ENCODE measurements at regions not wholly inside any gene's neighbourhood (a gene's known extent, or its start where the extent isn't known, plus 50 kb on each side); places are given as distances from the start of the nearest gene placed in this dataset.
"Not testable (repeated sequence)": the region's sequence is repeated elsewhere in the genome, so short reads cannot be mapped to it uniquely, and the experiment has no call there.

DNA sequence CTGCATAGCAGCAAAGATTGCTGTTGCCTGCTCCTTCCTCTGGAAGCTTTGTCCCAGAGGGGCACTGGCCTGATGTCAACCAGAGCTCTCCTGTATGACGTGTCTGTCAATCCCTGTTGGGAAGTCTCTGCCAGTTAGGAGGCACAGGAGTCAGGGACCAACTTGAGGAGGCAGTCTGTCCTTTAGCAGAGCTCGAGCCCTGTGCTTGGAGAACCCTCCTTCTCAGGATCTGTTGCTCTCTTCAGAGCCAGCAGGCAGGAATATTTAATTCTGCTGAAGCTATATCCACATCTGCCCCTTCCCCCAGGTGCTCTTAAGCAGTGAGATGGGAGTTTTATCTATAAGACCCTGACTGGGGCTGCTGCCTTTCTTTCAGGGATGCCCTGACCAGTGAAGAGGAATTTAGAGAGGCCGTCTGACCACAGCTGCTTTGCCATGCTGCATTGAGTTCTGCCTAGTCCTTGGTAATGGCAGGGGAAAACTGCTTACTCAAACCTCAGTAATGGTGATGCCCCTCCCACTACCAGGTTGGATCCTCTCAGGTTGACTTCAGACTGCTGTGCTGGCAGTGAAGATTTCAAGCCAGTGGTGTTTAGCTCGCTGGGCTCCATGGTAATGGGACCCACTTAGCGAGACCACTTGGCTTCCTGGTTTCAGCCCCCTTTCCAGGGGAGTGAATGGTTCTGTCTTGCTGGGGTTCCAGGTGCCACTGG, 218.6 kb upstream of the SLC38A2 start:
- H3K9ac ChIP-seq (ENCODE audit: low read length): no peak overlapping the region
- no peak overlapping the region for H3K27ac ChIP-seq (ENCODE audit: low read length)
- no peak for TF ChIP-seq MXI1 (conservative IDR thresholded peaks at IDR 0.05; ENCODE audit: poor library complexity, severe bottlenecking)
- TF ChIP-seq POLR2AphosphoS5 (IDR thresholded peaks at IDR 0.05): no peak
- TF ChIP-seq, protein P1, sequence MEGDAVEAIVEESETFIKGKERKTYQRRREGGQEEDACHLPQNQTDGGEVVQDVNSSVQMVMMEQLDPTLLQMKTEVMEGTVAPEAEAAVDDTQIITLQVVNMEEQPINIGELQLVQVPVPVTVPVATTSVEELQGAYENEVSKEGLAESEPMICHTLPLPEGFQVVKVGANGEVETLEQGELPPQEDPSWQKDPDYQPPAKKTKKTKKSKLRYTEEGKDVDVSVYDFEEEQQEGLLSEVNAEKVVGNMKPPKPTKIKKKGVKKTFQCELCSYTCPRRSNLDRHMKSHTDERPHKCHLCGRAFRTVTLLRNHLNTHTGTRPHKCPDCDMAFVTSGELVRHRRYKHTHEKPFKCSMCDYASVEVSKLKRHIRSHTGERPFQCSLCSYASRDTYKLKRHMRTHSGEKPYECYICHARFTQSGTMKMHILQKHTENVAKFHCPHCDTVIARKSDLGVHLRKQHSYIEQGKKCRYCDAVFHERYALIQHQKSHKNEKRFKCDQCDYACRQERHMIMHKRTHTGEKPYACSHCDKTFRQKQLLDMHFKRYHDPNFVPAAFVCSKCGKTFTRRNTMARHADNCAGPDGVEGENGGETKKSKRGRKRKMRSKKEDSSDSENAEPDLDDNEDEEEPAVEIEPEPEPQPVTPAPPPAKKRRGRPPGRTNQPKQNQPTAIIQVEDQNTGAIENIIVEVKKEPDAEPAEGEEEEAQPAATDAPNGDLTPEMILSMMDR (IDR thresholded peaks at IDR 0.05; ENCODE audit: poor library complexity, severe bottlenecking): no peak
- no peak for TF ChIP-seq RAD21 (conservative IDR thresholded peaks at IDR 0.05)
- TF ChIP-seq EZH2 (IDR thresholded peaks at IDR 0.05; ENCODE audit: borderline replicate concordance, insufficient read depth, low read length, poor library complexity, severe bottlenecking): no peak
- no peak for TF ChIP-seq SMC3 (conservative IDR thresholded peaks at IDR 0.05; ENCODE audit: poor library complexity)
- TF ChIP-seq EP300 (conservative IDR thresholded peaks at IDR 0.05; ENCODE audit: poor library complexity, severe bottlenecking): no peak
- TF ChIP-seq, protein P2, sequence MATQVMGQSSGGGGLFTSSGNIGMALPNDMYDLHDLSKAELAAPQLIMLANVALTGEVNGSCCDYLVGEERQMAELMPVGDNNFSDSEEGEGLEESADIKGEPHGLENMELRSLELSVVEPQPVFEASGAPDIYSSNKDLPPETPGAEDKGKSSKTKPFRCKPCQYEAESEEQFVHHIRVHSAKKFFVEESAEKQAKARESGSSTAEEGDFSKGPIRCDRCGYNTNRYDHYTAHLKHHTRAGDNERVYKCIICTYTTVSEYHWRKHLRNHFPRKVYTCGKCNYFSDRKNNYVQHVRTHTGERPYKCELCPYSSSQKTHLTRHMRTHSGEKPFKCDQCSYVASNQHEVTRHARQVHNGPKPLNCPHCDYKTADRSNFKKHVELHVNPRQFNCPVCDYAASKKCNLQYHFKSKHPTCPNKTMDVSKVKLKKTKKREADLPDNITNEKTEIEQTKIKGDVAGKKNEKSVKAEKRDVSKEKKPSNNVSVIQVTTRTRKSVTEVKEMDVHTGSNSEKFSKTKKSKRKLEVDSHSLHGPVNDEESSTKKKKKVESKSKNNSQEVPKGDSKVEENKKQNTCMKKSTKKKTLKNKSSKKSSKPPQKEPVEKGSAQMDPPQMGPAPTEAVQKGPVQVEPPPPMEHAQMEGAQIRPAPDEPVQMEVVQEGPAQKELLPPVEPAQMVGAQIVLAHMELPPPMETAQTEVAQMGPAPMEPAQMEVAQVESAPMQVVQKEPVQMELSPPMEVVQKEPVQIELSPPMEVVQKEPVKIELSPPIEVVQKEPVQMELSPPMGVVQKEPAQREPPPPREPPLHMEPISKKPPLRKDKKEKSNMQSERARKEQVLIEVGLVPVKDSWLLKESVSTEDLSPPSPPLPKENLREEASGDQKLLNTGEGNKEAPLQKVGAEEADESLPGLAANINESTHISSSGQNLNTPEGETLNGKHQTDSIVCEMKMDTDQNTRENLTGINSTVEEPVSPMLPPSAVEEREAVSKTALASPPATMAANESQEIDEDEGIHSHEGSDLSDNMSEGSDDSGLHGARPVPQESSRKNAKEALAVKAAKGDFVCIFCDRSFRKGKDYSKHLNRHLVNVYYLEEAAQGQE (IDR thresholded peaks at IDR 0.05; ENCODE audit: borderline replicate concordance): no peak
- TF ChIP-seq TAF1 (IDR thresholded peaks at IDR 0.05; ENCODE audit: low read depth): no peak
- no peaks in the 10 kb centered on the region for H3K9me2 ChIP-seq (ENCODE audit: insufficient read depth, low read length)
- H3K9me3 ChIP-seq (ENCODE audit: low read length): no peaks in the 10 kb centered on the region
- H3K4me3 ChIP-seq (ENCODE audit: low read length): no peak overlapping the region
- no peaks in the 10 kb centered on the region for H3K27me3 ChIP-seq (ENCODE audit: insufficient read depth, low read depth, low read length)
- no peaks in the 10 kb centered on the region for H4K20me1 ChIP-seq (ENCODE audit: insufficient read depth)
- H3F3A ChIP-seq (ENCODE audit: insufficient read depth, low read length, poor library complexity, severe bottlenecking): no peaks in the 10 kb centered on the region
- H3K4me2 ChIP-seq (ENCODE audit: low read length): no peak overlapping the region
- H3K79me2 ChIP-seq (replicated peaks; ENCODE audit: insufficient read depth, low read length): no peaks in the 10 kb centered on the region
- no peaks in the 10 kb centered on the region for H3K36me3 ChIP-seq (ENCODE audit: insufficient read depth, low read length)
- H2AFZ ChIP-seq (ENCODE audit: low read depth, low read length): no peak overlapping the region

DNA sequence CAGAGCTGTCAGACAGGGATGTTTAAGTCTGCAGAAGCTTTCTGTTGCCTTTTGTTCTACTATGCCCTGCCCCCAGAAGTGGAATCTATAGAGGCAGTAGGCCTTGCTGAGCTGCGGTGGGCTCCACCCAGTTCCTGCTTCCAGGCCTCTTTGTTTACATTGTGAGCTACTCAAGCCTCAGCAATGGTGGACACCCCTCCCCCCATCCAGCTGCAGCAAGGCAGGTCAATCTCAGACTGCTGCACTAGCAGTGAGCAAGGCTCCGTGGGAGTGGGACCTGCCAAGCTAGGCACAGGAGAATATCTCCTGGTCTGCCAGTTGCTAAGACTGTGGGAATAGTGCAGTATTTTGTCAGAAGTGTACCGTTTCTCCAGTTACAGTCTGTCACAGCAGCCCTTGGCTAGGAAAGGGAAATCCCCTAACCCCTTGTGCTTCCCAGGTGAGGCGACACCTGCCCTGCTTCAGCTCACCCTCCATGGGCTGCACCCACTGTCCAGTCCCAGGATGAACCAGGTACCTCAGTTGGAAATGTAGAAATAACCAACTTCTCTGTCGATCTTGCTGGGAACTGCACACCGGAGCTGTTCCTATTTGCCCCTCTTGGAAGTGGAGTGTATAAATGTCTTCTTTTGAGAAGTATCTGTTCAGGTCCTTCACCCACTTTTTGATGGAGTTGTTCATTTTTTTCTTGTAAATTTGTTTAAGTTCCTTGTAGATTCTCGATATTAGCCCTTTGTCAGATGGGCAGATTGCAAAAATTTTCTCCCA, 213.5 kb upstream of the SLC38A2 start:
- H3K4me3 ChIP-seq (ENCODE audit: low read length): no peak overlapping the region
- no peaks in the 10 kb centered on the region for H3K79me2 ChIP-seq (replicated peaks; ENCODE audit: insufficient read depth, low read length)
- no peaks in the 10 kb centered on the region for H3K27me3 ChIP-seq (ENCODE audit: insufficient read depth, low read depth, low read length)
- no peaks in the 10 kb centered on the region for H3K9me2 ChIP-seq (ENCODE audit: insufficient read depth, low read length)
- no peaks in the 10 kb centered on the region for H3K36me3 ChIP-seq (ENCODE audit: insufficient read depth, low read length)
- H2AFZ ChIP-seq (ENCODE audit: low read depth, low read length): no peak overlapping the region
- H3F3A ChIP-seq (ENCODE audit: insufficient read depth, low read length, poor library complexity, severe bottlenecking): no peaks in the 10 kb centered on the region
- no peak overlapping the region for H3K9ac ChIP-seq (ENCODE audit: low read length)
- H3K4me2 ChIP-seq (ENCODE audit: low read length): no peak overlapping the region
- no peaks in the 10 kb centered on the region for H3K9me3 ChIP-seq (ENCODE audit: low read length)
- no peaks in the 10 kb centered on the region for H4K20me1 ChIP-seq (ENCODE audit: insufficient read depth)
- TF ChIP-seq EZH2 (IDR thresholded peaks at IDR 0.05; ENCODE audit: borderline replicate concordance, insufficient read depth, low read length, poor library complexity, severe bottlenecking) (no peak), MXI1 (conservative IDR thresholded peaks at IDR 0.05; ENCODE audit: poor library complexity, severe bottlenecking) (no peak), SMC3 (conservative IDR thresholded peaks at IDR 0.05; ENCODE audit: poor library complexity) (no peak), EP300 (conservative IDR thresholded peaks at IDR 0.05; ENCODE audit: poor library complexity, severe bottlenecking) (no peak), RAD21 (conservative IDR thresholded peaks at IDR 0.05) (no peak)
- TF ChIP-seq, protein P2 (IDR thresholded peaks at IDR 0.05; ENCODE audit: borderline replicate concordance): no peak
- H3K27ac ChIP-seq (ENCODE audit: low read length): no peak overlapping the region

DNA sequence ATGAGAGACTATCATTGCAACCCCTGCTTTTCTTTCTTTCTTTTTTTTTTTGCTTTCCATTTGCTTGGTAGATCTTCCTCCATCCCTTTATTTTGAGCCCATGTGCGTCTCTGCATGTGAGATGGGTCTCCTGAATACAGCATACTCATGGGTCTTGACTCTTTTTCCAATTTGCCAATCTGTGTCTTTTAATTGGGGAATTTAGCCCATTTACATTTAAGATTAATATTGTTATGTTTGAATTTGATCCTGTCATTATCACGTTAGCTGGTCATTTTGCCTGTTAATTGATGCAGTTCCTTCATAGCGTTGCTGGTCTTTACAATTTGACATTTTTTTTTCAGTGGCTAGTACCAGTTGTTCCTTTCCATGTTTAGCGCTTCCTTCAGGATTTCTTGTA, 211.5 kb upstream of the SLC38A2 start:
- H3K4me2 ChIP-seq (ENCODE audit: low read length): not testable (repeated sequence)

More for the DNA sequence above, 211.5 kb upstream of the SLC38A2 start:
- not testable (repeated sequence) for H3K79me2 ChIP-seq (replicated peaks; ENCODE audit: insufficient read depth, low read length); H3K9ac ChIP-seq (ENCODE audit: low read length); H3K36me3 ChIP-seq (ENCODE audit: insufficient read depth, low read length); H3K27ac ChIP-seq (ENCODE audit: low read length); H3K27me3 ChIP-seq (ENCODE audit: insufficient read depth, low read depth, low read length); H3K9me3 ChIP-seq (ENCODE audit: low read length); H2AFZ ChIP-seq (ENCODE audit: low read depth, low read length); H3F3A ChIP-seq (ENCODE audit: insufficient read depth, low read length, poor library complexity, severe bottlenecking); H3K9me2 ChIP-seq (ENCODE audit: insufficient read depth, low read length); H3K4me3 ChIP-seq (ENCODE audit: low read length); H4K20me1 ChIP-seq (ENCODE audit: insufficient read depth)
